GM19099 (cell line): ENCODE measurements at regions not wholly inside any gene's neighbourhood (a gene's known extent, or its start where the extent isn't known, plus 50 kb on each side); places are given as distances from the start of the nearest gene placed in this dataset.

Source experiments
- POLR2A ChIP-seq: IDR thresholded peaks from 3 replicates; pipeline ENCODE4 v1.6.1; 2011; ENCODE audit warnings: low read depth; ENCODE audit not compliant: insufficient read length; ENCODE audit errors: extremely low read depth

GRCh38 chr2:57218206-57218605 lies 828.4 kb upstream of the VRK2 start:
- no peak for TF ChIP-seq POLR2A

GRCh38 chr2:57278451-57278850 lies 768.2 kb upstream of the VRK2 start:
- no peak for TF ChIP-seq POLR2A

DNA sequence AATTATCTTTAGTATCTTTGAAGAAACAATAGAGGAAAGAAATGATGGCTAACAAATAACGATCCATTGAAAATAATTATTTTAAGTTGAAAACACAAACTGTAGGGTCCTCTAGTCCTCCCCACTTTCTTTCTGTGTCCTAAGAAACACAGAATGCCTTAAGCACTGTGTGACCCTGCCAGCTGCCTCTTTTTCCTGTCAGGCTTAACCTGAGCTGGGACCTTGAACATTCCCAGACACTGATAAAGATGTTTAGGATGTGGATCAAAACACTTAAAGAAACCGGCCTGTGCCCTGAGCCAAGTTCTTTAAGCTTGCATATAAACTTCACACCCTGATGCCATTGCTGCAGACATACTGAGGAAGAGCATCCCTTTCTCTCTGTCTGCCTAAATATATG lies 755.4 kb upstream of the VRK2 start:
- TF ChIP-seq POLR2A, result no peak

GRCh38 chr2:57296795-57297517 lies 749.6 kb upstream of the VRK2 start:
- TF ChIP-seq POLR2A, result no peak

- TF ChIP-seq POLR2A, result no peak
Measured at GRCh38 chr2:57313678-57314077, 732.9 kb upstream of the VRK2 start.

DNA sequence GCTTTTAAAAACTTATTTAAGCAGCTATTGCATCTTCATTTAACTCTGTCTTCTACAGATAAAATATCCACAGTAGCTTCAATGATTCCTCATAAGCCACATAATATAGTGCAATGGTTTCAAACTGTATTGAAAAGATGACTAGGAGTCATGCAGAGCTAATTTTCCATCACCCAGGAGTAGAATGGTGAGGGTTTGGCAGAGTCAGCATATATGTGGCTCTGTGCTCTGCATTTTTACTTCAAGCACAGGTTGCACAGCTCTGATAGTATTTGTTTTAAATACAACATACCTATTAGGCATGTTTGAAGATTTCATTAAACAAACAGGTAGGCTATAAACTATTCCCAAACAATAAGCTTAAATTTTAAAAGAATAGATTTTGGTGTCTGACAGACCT lies 731.9 kb upstream of the VRK2 start:
- no peak for TF ChIP-seq POLR2A

DNA sequence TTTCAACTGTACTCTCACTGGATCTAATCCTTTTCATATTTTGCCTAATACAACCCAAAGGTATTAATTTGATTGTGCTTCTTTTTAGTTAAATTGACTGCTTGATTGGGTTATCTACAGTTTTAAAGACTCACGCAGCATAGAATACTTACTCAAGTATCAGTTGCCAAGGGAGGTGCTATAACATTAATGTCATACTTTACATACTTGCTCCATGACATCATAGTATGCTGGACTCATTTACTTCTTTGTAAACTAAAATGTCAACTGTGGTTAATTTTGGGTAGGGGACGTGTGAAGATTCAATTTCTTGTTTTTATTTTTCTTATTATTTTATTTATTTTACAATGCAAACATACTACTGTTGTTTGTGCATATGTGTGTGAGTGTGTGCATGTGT lies 716.2 kb upstream of the VRK2 start:
- TF ChIP-seq POLR2A, result no peak

- no peak for TF ChIP-seq POLR2A
Measured at GRCh38 chr2:57333221-57333620, 713.4 kb upstream of the VRK2 start.

- TF ChIP-seq POLR2A, result no peak
Measured at GRCh38 chr2:57343391-57344006, 703.1 kb upstream of the VRK2 start.

GRCh38 chr2:57368190-57368589 lies 678.4 kb upstream of the VRK2 start:
- TF ChIP-seq POLR2A, result no peak

DNA sequence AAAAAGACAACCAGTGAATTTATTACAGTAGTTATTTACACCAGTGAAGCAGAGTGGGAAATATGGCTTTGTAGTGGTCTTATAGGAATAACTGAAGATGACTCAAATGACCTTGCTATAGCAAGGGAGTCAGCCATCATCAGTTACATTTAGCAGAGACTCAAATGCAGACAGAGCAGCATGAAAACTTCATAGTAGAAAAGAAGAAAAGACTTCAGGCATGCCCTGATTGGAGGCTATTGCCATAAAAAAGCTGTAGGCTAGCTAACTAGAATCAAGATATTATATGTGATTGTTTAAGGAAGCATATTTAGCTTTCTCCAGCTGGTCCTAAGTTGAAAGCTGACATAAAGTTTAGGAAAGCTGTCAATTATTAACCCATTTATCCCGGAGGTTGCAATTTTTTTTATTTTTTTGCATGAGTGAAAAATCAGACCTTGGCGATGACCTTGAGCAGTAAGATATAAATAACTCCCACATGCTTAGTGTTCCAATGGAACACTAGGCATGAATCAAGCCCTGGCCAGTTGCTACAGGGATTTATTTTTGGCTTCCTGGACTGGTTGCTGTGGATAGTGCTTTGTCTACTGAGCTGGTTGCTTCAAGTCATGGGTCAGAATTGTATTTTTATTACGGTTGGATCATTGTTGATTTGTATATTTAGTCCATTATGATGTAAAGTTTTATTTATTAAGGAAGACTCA lies 675.6 kb upstream of the VRK2 start:
- TF ChIP-seq POLR2A, result no peak

- no peak for TF ChIP-seq POLR2A
Measured at GRCh38 chr2:57372237-57372984, 674.2 kb upstream of the VRK2 start.

- TF ChIP-seq POLR2A, result no peak
Measured at GRCh38 chr2:57373530-57373929, 673.1 kb upstream of the VRK2 start.

- no peak for TF ChIP-seq POLR2A
Measured at GRCh38 chr2:57376985-57377384, 669.6 kb upstream of the VRK2 start.

DNA sequence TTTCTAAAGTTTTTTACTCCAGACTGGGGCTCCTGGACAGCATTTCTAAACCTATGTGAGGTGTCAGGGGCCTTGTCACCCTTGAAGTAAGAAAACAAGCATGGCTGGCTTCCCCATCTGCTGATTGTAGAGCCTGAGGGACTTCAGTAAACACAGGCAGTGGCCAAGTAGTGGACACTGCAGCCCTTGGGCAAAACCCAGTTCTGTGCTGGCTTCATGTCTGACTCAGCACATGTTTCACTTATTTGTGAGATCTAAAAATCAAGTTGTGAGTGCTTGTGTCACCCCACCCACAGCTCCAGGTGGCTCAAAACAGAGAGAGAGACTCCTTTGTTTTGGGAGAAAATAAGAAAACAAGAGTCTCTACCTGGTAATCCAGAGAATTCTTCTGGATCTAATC lies 660.3 kb upstream of the VRK2 start:
- TF ChIP-seq POLR2A, result no peak
